Right lobe of liver (tissue), 6 donors: ENCODE measurements at regions not wholly inside any gene's neighbourhood (a gene's known extent, or its start where the extent isn't known, plus 50 kb on each side); places are given as distances from the start of the nearest gene placed in this dataset.

Experiments
- ATAC-seq, 4 donors: fragments of 200-7000 bp; cut with Tn5 transposase; one replicate each; pipeline ENCODE4 v1.9.1; 2020; ENCODE audit warnings: mild to moderate bottlenecking in 4 of 4, moderate library complexity in 4 of 4
- DNase-seq, 3 donors: peaks; one replicate each; pipeline ENCODE4 v3.0.0-alpha.2; 2020
- H3K27ac ChIP-seq, 3 donors: fragments of 200-600 bp; one replicate each; pipeline ENCODE4 v1.8.0; 2022
- H3K27me3 ChIP-seq, 2 donors: fragments of 200-600 bp; one replicate each; pipeline ENCODE4 v1.8.0; 2022
- H3K36me3 ChIP-seq, 4 donors: fragments of 200-600 bp; sonication (generic) in 1 of 4; one replicate each; pipeline versions ENCODE4 v1.5.1 to v1.8.0; 2017 to 2022; ENCODE audit warnings: control low read depth in 1 of 4
- H3K4me1 ChIP-seq, 4 donors: fragments of 200-600 bp; sonication (generic) in 1 of 4; one replicate each; pipeline versions ENCODE4 v1.5.1 to v1.8.0; 2017 to 2022; ENCODE audit warnings: control low read depth in 1 of 4
- H3K4me3 ChIP-seq, 3 donors: fragments of 200-600 bp; one replicate each; pipeline ENCODE4 v1.8.0; 2022
- H3K9me3 ChIP-seq, 4 donors: fragments of 200-600 bp; sonication (generic) in 1 of 4; one replicate each; pipeline versions ENCODE4 v1.5.1 to v1.8.0; 2017 to 2022; ENCODE audit warnings: control low read depth in 1 of 4
- POLR2A ChIP-seq: fragments of 450-650 bp; IDR thresholded peaks from one replicate; pipeline ENCODE4 v1.6.1; 2017; ENCODE audit warnings: antibody characterized with exemption, mild to moderate bottlenecking
- WGBS: methylation state at CpG from one replicate; pipeline ENCODE4 v1.1.6; 2018; ENCODE audit warnings: low coverage, low lambda C conversion rate; ENCODE audit not compliant: insufficient coverage; ENCODE audit errors: missing lambda C conversion rate; 5-methylcytosine and 5-hydroxymethylcytosine counted together
- intact Hi-C, 2 donors: fragments of 100-400 bp; cut with DNase I; formaldehyde crosslinking; loops; one replicate each; pipeline versions ENCODE4 v1.11.2 to v1.14.1; 2022
- TF ChIP-seq, protein P1 (sequence below), 4 donors: fragments of 200-600 bp in 3 of 4; fragments of 450-650 bp in 1 of 4; IDR thresholded peaks; one replicate each; pipeline versions ENCODE4 v1.5.1 to v1.8.0; 2016 to 2022; ENCODE audit warnings: antibody characterized with exemption in 4 of 4, mild to moderate bottlenecking in 2 of 4
- donor health status: DM: no; HTN: yes; CAD: no.
- donor health status: DM: no; HTN: no; CAD: no.
- donor health status: DM: no; HTN: no; CAD: no.
- donor health status: DM: no; HTN: yes; CAD: no.
- donor health status: DM: no; HTN: yes; CAD: no.

DNA sequence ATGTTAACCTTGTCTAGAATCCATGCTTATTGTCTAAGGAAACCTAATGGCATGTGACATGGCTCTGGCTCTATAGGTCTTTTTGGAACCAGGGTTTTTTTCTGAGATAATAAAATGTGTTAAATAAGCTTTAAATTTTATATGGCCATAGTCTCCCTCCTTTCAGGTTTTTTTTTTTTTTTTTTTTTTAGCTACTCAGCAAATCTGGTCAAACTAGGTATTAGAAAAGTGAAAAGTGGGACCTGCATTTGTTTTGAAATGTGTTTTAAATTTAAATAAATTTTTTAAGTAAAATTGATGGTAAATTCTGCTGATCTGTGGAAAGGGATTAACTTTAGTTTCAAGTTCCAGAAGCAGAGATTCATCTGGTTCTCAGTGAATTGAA lies 52.1 kb upstream of the NANOGP8 start:
- DNase-seq (no peak), ATAC-seq (no peak)
- no peak for TF ChIP-seq POLR2A
- TF ChIP-seq, protein P1, sequence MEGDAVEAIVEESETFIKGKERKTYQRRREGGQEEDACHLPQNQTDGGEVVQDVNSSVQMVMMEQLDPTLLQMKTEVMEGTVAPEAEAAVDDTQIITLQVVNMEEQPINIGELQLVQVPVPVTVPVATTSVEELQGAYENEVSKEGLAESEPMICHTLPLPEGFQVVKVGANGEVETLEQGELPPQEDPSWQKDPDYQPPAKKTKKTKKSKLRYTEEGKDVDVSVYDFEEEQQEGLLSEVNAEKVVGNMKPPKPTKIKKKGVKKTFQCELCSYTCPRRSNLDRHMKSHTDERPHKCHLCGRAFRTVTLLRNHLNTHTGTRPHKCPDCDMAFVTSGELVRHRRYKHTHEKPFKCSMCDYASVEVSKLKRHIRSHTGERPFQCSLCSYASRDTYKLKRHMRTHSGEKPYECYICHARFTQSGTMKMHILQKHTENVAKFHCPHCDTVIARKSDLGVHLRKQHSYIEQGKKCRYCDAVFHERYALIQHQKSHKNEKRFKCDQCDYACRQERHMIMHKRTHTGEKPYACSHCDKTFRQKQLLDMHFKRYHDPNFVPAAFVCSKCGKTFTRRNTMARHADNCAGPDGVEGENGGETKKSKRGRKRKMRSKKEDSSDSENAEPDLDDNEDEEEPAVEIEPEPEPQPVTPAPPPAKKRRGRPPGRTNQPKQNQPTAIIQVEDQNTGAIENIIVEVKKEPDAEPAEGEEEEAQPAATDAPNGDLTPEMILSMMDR (IDR thresholded peaks at IDR 0.05) = no peak

DNA sequence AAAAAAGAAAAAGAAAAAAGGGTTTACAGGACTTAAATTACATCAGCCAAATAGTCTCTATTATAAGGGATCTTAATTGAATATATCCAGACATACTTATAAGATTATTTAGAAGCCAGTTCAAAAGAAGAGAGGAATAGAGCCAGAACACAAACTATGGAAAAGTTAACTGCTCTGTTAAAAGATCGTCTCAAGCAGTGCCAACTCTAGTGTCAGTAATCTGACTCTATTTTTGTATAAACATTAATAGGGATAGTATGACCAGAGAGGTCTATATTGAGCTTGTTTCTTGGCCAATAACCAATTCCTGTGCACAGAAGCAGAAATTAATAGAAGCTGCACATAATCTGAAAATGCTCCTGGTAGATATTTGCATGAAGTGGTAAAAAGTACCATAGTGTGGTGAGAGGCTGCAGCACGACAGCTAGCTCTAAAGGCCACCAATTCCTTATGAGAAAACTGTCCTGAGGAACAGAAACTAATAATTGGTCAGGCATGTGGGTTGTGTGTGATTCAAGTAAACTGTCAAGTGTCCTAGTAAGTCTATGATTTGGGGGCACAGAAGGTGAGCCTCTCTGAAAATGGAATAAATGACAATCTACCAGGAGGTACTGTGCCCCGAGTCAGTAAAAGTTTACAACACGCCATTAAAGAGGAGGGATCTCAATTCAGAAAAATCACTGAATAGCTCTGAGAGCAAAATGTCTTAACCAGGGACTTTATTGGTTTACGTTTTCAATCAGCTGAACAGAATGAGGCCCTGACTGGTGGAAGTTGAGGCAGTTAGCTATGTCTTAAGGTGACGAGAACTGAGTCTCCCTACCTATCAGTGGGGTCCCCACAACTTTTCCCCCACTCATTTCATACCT lies 51.5 kb upstream of the NANOGP8 start:
- Histone ChIP-seq H3K27me3 (no peaks in the 10 kb centered on the region), H3K4me3 (no peak overlapping the region), H3K27ac (no peak overlapping the region), H3K4me1 (no peaks in the 10 kb centered on the region), H3K36me3 (no peaks in the 10 kb centered on the region), H3K9me3 (no peaks in the 10 kb centered on the region)
- intact Hi-C loops = no loop called here
- TF ChIP-seq, protein P1 (IDR thresholded peaks at IDR 0.05) = no peak
- TF ChIP-seq POLR2A = no peak
- DNase-seq (no peak), ATAC-seq (no peak)
- WGBS = 75% methylated on average over 6 of the region's 6 CpGs

More for the DNA sequence above, 52.1 kb upstream of the NANOGP8 start:
- no peaks in the 10 kb centered on the region for H3K9me3 ChIP-seq
- intact Hi-C loops = no loop called here
- H3K27ac ChIP-seq = no peak overlapping the region
- H3K4me3 ChIP-seq = no peak overlapping the region
- no peaks in the 10 kb centered on the region for H3K4me1 ChIP-seq
- H3K36me3 ChIP-seq = no peaks in the 10 kb centered on the region
- no peaks in the 10 kb centered on the region for H3K27me3 ChIP-seq
